Testis (tissue), 2 donors: ENCODE measurements at regions not wholly inside any gene's neighbourhood (a gene's known extent, or its start where the extent isn't known, plus 50 kb on each side); places are given as distances from the start of the nearest gene placed in this dataset.

Experiments
- DNase-seq: peaks from one replicate; pipeline ENCODE4 v3.0.0-alpha.2; 2019
- H3K27ac ChIP-seq, 2 donors: fragments of 200-600 bp; sonication (generic); one replicate each; pipeline ENCODE4 v1.5.1; 2019
- H3K27me3 ChIP-seq: fragments of 200-600 bp; sonication (generic); one replicate; pipeline ENCODE4 v1.5.1; 2019
- H3K36me3 ChIP-seq: fragments of 200-600 bp; sonication (generic); one replicate; pipeline ENCODE4 v1.5.1; 2017; ENCODE audit warnings: low read depth; ENCODE audit errors: missing control alignments
- H3K4me1 ChIP-seq: fragments of 200-600 bp; sonication (generic); one replicate; pipeline ENCODE4 v1.5.1; 2019
- H3K4me3 ChIP-seq, 2 donors: fragments of 200-600 bp; sonication (generic); one replicate each; pipeline ENCODE4 v1.5.1; 2017 to 2019
- H3K9me3 ChIP-seq: fragments of 200-600 bp; sonication (generic); one replicate; pipeline ENCODE4 v1.5.1; 2017
- POLR2A ChIP-seq: fragments of 450-650 bp; IDR thresholded peaks from one replicate; pipeline ENCODE4 v1.6.1; 2017; ENCODE audit warnings: antibody characterized with exemption, mild to moderate bottlenecking, moderate library complexity
- WGBS, 2 donors: methylation state at CpG; one replicate each; pipeline ENCODE4 v1.1.5; 2018; 5-methylcytosine and 5-hydroxymethylcytosine counted together
- intact Hi-C: fragments of 100-400 bp; cut with DNase I; formaldehyde crosslinking; loops from one replicate; pipeline ENCODE4 v1.15.1; 2023; ENCODE audit warnings: low total_unique reads
- TF ChIP-seq, protein P1 (sequence below), 3 experiments: fragments of 450-650 bp in 2 of 3; fragments of 200-600 bp in 1 of 3; sonication (generic) in 1 of 3; IDR thresholded peaks; one replicate each; pipeline ENCODE4 v1.5.1; 2016 to 2019; ENCODE audit warnings: antibody characterized with exemption in 3 of 3, mild to moderate bottlenecking in 2 of 3, moderate library complexity in 1 of 3

DNA sequence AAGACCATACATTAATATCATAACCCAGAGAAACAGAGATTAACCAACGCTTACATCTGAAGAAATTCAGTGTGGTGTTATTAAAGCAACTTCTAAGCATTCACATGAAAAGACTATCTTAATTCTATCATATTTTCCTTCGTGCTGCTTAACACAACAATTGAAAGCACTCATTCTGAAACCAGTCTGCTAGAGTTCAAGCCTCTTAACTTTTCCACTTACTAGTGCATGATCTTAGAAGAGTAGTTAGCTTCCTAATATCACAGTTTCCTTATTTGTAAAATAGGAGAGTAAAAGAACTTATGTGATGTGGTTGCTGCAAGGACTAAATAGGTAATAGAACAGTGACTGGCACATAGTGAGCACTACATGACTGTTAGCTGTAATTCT, 379.3 kb downstream of the TRIM36 start:
- no peaks in the 10 kb centered on the region for H3K4me1 ChIP-seq
- WGBS, 2 donors, result 87 to 90% methylated on average over 2 of the region's 2 CpGs
- no peaks in the 10 kb centered on the region for H3K36me3 ChIP-seq
- no peak overlapping the region for H3K4me3 ChIP-seq
- H3K27ac ChIP-seq, result no peak overlapping the region
- H3K9me3 ChIP-seq, result no peaks in the 10 kb centered on the region
- intact Hi-C loops, result no loop called here
- H3K27me3 ChIP-seq, result no peaks in the 10 kb centered on the region
- TF ChIP-seq POLR2A, result no peak
- TF ChIP-seq, protein P1, sequence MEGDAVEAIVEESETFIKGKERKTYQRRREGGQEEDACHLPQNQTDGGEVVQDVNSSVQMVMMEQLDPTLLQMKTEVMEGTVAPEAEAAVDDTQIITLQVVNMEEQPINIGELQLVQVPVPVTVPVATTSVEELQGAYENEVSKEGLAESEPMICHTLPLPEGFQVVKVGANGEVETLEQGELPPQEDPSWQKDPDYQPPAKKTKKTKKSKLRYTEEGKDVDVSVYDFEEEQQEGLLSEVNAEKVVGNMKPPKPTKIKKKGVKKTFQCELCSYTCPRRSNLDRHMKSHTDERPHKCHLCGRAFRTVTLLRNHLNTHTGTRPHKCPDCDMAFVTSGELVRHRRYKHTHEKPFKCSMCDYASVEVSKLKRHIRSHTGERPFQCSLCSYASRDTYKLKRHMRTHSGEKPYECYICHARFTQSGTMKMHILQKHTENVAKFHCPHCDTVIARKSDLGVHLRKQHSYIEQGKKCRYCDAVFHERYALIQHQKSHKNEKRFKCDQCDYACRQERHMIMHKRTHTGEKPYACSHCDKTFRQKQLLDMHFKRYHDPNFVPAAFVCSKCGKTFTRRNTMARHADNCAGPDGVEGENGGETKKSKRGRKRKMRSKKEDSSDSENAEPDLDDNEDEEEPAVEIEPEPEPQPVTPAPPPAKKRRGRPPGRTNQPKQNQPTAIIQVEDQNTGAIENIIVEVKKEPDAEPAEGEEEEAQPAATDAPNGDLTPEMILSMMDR (IDR thresholded peaks at IDR 0.05), result no peak
- no peak for DNase-seq

DNA sequence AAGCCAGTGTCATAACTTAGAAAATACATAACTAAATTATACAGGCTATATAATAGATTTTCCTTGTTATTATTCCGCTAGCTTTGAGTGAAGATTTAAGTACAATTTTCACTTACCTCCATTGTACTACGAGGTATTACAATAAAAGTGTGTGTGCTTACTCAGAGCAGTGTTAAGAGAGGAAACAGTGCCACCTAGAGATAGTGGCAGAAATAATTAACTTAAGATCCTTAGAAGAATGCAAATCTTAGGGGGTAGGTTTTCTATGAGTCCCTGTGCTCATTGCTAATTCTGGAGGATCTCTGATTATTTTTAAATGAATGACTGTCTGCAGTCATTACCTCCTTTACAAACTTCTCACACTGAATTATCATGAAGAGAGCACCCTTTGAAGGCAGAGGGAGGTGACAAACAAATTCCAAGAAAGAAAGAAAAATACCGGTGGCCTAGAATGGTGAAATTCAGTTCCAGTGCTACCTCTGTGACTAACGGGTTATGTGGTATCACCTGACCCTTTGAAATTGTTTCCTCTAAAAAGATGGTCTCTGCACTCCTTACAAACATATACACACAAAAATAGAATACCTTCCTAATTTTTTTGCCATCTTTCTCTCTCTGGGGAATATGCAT, 379.8 kb downstream of the TRIM36 start:
- H3K4me3 ChIP-seq, result no peak overlapping the region
- no peaks in the 10 kb centered on the region for H3K36me3 ChIP-seq
- intact Hi-C loops, result no loop called here
- H3K4me1 ChIP-seq, result no peaks in the 10 kb centered on the region
- no peak overlapping the region for H3K27ac ChIP-seq
- no peaks in the 10 kb centered on the region for H3K9me3 ChIP-seq
- TF ChIP-seq, protein P1 (IDR thresholded peaks at IDR 0.05), result peak in 1 of 3 experiments; percentile 36
- TF ChIP-seq POLR2A, result no peak
- DNase-seq, result no peak
- no peaks in the 10 kb centered on the region for H3K27me3 ChIP-seq
- 54 to 63% methylated on average over 4 of the region's 4 CpGs for WGBS, 2 donors

DNA sequence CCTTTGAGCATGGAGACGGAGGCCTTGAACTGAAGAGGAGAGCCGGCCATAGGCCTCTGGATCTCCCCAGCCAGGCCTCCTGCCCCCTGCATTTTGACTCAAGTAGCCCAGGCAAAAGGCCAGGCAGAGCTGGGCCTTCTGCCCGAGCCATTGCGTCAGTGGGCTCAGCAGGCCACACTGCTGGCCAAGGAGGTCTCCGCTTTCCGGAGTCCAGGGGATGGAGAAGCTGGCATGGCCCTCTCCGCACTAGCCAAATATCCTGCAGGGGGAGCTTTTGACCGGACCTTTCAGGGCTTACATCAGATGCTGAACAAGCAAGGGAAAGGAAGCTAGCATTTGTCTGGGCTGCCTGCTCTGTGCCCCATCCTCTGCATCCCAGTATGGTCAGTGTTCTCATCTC, 386.8 kb downstream of the TRIM36 start:
- no peak overlapping the region for H3K27ac ChIP-seq
- no peaks in the 10 kb centered on the region for H3K4me1 ChIP-seq
- H3K4me3 ChIP-seq, result no peak overlapping the region
- TF ChIP-seq POLR2A, result no peak
- TF ChIP-seq, protein P1 (IDR thresholded peaks at IDR 0.05), result no peak
- H3K36me3 ChIP-seq, result no peaks in the 10 kb centered on the region
- WGBS, 2 donors, result 73 to 87% methylated on average over 8 of the region's 8 CpGs
- intact Hi-C loops, result no loop called here
- no peak for DNase-seq
- H3K27me3 ChIP-seq, result no peaks in the 10 kb centered on the region
- no peaks in the 10 kb centered on the region for H3K9me3 ChIP-seq

DNA sequence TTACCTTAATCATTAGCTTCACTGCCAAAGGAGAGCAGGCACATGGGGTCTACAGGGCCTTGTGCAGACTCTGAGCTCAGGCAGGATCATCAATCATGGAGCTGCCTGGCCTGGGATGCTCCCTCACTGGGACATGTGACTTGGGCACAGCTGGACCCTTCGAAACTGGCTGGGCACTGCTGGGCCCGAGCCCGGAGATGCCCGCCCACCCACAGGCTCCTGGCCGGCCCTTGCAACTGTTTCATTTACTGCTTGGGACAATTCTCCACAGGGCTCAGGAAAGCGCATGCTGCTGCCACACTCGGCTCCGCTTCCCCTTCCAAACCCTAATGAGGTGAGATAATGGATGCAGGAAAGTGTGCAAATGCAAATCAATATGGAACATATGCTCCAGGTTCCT, 387.5 kb downstream of the TRIM36 start:
- Histone ChIP-seq H3K4me3 (no peak overlapping the region), H3K9me3 (no peaks in the 10 kb centered on the region), H3K4me1 (no peaks in the 10 kb centered on the region), H3K27ac (no peak overlapping the region), H3K27me3 (no peaks in the 10 kb centered on the region), H3K36me3 (no peaks in the 10 kb centered on the region)
- intact Hi-C loops, result no loop called here
- TF ChIP-seq, protein P1 (IDR thresholded peaks at IDR 0.05), result no peak
- no peak for TF ChIP-seq POLR2A
- DNase-seq, result no peak
- 83 to 92% methylated on average over 8 of the region's 8 CpGs for WGBS, 2 donors

DNA sequence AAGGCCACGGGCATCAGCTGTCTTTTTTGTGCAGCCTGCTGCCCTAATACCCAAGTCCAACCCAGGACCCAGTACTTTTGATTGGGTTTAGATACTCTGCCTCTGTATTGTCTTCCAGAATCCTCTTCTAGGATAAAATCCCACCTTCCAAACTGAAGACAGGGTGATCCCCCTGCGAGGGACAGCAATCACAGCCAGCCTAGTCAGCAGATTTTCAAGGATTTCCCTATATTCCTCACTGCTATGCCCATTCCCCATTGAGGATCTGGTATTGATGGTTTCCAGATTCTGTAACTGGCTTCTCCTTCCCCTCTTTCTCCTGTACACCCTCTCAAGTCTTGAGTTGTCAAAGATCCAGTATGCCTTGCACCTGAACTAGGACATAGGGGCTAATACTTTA, 389.4 kb downstream of the TRIM36 start:
- intact Hi-C loops, result no loop called here
- H3K27me3 ChIP-seq, result no peaks in the 10 kb centered on the region
- TF ChIP-seq POLR2A, result no peak
- TF ChIP-seq, protein P1 (IDR thresholded peaks at IDR 0.05), result no peak
- DNase-seq, result no peak
- 77 to 84% methylated on average over 2 of the region's 2 CpGs for WGBS, 2 donors
- no peaks in the 10 kb centered on the region for H3K9me3 ChIP-seq
- H3K4me3 ChIP-seq, result no peak overlapping the region
- no peak overlapping the region for H3K27ac ChIP-seq
- H3K36me3 ChIP-seq, result no peaks in the 10 kb centered on the region
- H3K4me1 ChIP-seq, result no peaks in the 10 kb centered on the region
